ENCODE measurements at regions not wholly inside any gene's neighbourhood (a gene's known extent, or its start where the extent isn't known, plus 50 kb on each side); places are given as distances from the start of the nearest gene placed in this dataset.

- no peak for TF ChIP-seq CTCF (IDR thresholded peaks at IDR 0.05)
- TF ChIP-seq POLR2A (IDR thresholded peaks at IDR 0.05): no peak
- TF ChIP-seq POLR2AphosphoS5 (IDR thresholded peaks at IDR 0.05): no peak
- no peak for TF ChIP-seq EP300 (IDR thresholded peaks at IDR 0.05)
Observed at GRCh38 chr3:135868801-135869200, 96.7 kb upstream of the PPP2R3A start.

Data from gastroesophageal sphincter (tissue), 3 donors.